A549 (cell line): ENCODE measurements at regions not wholly inside any gene's neighbourhood (a gene's known extent, or its start where the extent isn't known, plus 50 kb on each side); places are given as distances from the start of the nearest gene placed in this dataset.

ENCODE experiments used
- BHLHE40 ChIP-seq: IDR thresholded peaks from 2 replicates; pipeline ENCODE4 v1.6.1; 2012; ENCODE audit warnings: low read depth, low read length, inconsistent platforms
- FOSL2 ChIP-seq, 2 experiments: fragments of 450-650 bp in 1 of 2; fragments of >200 bp in 1 of 2; sonication (Bioruptor Twin) in 1 of 2; formaldehyde crosslinking; IDR thresholded peaks; 2 replicates each; pipeline versions ENCODE4 v1.5.0 to v1.6.1; 2016 to 2020; ENCODE audit warnings: mild to moderate bottlenecking in 1 of 2, moderate library complexity in 1 of 2
- JUNB ChIP-seq: fragments of >200 bp; sonication (Bioruptor Twin); formaldehyde crosslinking; IDR thresholded peaks from 2 replicates; pipeline ENCODE4 v1.6.1; 2016
- KDM1A ChIP-seq: fragments of 200-600 bp; sonication (generic); IDR thresholded peaks from 2 replicates; pipeline ENCODE4 v1.6.1; 2016; ENCODE audit warnings: low read depth, mild to moderate bottlenecking
- KDM5A ChIP-seq: fragments of 200-600 bp; sonication (generic); IDR thresholded peaks from 2 replicates; pipeline ENCODE4 v1.6.1; 2016; ENCODE audit warnings: antibody characterized with exemption, mild to moderate bottlenecking
- SREBF2 ChIP-seq: fragments of 450-650 bp; IDR thresholded peaks from 2 replicates; pipeline ENCODE4 v1.6.1; 2014; ENCODE audit warnings: mild to moderate bottlenecking, moderate library complexity
- TF ChIP-seq, protein P1 (sequence below): IDR thresholded peaks from 2 replicates; pipeline ENCODE4 v1.6.1; 2012
- TF ChIP-seq, protein P2 (sequence below): fragments of >200 bp; sonication (Bioruptor Twin); formaldehyde crosslinking; IDR thresholded peaks from 3 replicates; pipeline ENCODE4 v1.5.1; 2016

DNA sequence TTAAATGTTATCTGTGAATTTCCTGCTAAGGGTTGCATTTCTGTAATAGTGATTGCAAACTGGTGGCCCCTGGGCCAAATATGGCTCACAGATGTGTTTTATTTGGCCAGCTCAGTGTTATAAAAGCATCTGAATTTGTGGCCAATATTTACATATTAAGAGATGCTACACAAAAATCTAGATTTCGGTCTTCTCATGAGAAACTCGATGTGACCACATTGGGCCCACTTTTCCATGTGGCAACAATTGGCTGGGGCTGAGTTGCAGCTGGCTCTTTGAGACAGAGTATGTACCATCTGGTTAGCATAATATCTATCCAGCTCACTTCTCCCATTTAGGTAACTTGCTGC, 244.5 kb upstream of the POU2AF2 start:
- TF ChIP-seq, protein P1, sequence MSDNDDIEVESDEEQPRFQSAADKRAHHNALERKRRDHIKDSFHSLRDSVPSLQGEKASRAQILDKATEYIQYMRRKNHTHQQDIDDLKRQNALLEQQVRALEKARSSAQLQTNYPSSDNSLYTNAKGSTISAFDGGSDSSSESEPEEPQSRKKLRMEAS = no peak
- TF ChIP-seq FOSL2 (IDR thresholded peaks at IDR 0.05) (no peak), FOSL2 (CRISPR knock-in tag; IDR thresholded peaks at IDR 0.05) (no peak), BHLHE40 (no peak), SREBF2 (no peak), JUNB (no peak), KDM1A (no peak), KDM5A (no peak)
- TF ChIP-seq, protein P2, sequence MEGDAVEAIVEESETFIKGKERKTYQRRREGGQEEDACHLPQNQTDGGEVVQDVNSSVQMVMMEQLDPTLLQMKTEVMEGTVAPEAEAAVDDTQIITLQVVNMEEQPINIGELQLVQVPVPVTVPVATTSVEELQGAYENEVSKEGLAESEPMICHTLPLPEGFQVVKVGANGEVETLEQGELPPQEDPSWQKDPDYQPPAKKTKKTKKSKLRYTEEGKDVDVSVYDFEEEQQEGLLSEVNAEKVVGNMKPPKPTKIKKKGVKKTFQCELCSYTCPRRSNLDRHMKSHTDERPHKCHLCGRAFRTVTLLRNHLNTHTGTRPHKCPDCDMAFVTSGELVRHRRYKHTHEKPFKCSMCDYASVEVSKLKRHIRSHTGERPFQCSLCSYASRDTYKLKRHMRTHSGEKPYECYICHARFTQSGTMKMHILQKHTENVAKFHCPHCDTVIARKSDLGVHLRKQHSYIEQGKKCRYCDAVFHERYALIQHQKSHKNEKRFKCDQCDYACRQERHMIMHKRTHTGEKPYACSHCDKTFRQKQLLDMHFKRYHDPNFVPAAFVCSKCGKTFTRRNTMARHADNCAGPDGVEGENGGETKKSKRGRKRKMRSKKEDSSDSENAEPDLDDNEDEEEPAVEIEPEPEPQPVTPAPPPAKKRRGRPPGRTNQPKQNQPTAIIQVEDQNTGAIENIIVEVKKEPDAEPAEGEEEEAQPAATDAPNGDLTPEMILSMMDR = no peak
